ENCODE measurements at regions not wholly inside any gene's neighbourhood (a gene's known extent, or its start where the extent isn't known, plus 50 kb on each side); places are given as distances from the start of the nearest gene placed in this dataset.

GRCh38 chr13:107117327-107118012 is 549.5 kb upstream of the ARGLU1 start:
- no peak for DNase-seq (ENCODE audit: low read depth)
- H3K4me3 ChIP-seq (ENCODE audit: low read length): no peak overlapping the region
- TF ChIP-seq CTCF (IDR thresholded peaks at IDR 0.05; ENCODE audit: insufficient read depth, low read depth, low read length, missing control alignments): no peak

GRCh38 chr13:107113387-107113786 is 545.5 kb upstream of the ARGLU1 start:
- TF ChIP-seq CTCF (IDR thresholded peaks at IDR 0.05; ENCODE audit: insufficient read depth, low read depth, low read length, missing control alignments): no peak
- no peak overlapping the region for H3K4me3 ChIP-seq (ENCODE audit: low read length)
- no peak for DNase-seq (ENCODE audit: low read depth)

- H3K4me3 ChIP-seq (ENCODE audit: low read length): no peak overlapping the region
- DNase-seq (ENCODE audit: low read depth): no peak
- TF ChIP-seq CTCF (IDR thresholded peaks at IDR 0.05; ENCODE audit: insufficient read depth, low read depth, low read length, missing control alignments): no peak
These were observed 543.3 kb upstream of the ARGLU1 start for GRCh38 chr13:107111248-107111647.

- no peak for TF ChIP-seq CTCF (IDR thresholded peaks at IDR 0.05; ENCODE audit: insufficient read depth, low read depth, low read length, missing control alignments)
- no peak for DNase-seq (ENCODE audit: low read depth)
- H3K4me3 ChIP-seq (ENCODE audit: low read length): no peak overlapping the region
These were observed 536.7 kb upstream of the ARGLU1 start for GRCh38 chr13:107104631-107105030.

GRCh38 chr13:107102676-107103075 is 534.7 kb upstream of the ARGLU1 start:
- TF ChIP-seq CTCF (IDR thresholded peaks at IDR 0.05; ENCODE audit: insufficient read depth, low read depth, low read length, missing control alignments): no peak
- no peak overlapping the region for H3K4me3 ChIP-seq (ENCODE audit: low read length)
- DNase-seq (ENCODE audit: low read depth): no peak

- DNase-seq (ENCODE audit: low read depth): peak; percentile 0
- H3K4me3 ChIP-seq (ENCODE audit: low read length): no peak overlapping the region
- no peak for TF ChIP-seq CTCF (IDR thresholded peaks at IDR 0.05; ENCODE audit: insufficient read depth, low read depth, low read length, missing control alignments)
These were observed 531.7 kb upstream of the ARGLU1 start for GRCh38 chr13:107099661-107100060.

GRCh38 chr13:107097916-107098315 is 530.0 kb upstream of the ARGLU1 start:
- H3K4me3 ChIP-seq (ENCODE audit: low read length): no peak overlapping the region
- no peak for TF ChIP-seq CTCF (IDR thresholded peaks at IDR 0.05; ENCODE audit: insufficient read depth, low read depth, low read length, missing control alignments)

More at GRCh38 chr13:107097916-107098315, 530.0 kb upstream of the ARGLU1 start:
- no peak for DNase-seq (ENCODE audit: low read depth)
